HL-60 (cell line): ENCODE measurements at regions not wholly inside any gene's neighbourhood (a gene's known extent, or its start where the extent isn't known, plus 50 kb on each side); places are given as distances from the start of the nearest gene placed in this dataset.

Source experiments
- DNase-seq, 2 experiments: peaks; one replicate each; pipeline ENCODE4 v3.0.0-alpha.2; 2010 to 2020; ENCODE audit warnings: low read depth in 1 of 2, low spot score in 1 of 2
- H3K27ac ChIP-seq: fragments of 250-450 bp; sonication (Bioruptor Pico); replicated peaks from 2 replicates; pipeline ENCODE4 v1.5.1; 2020; ENCODE audit warnings: mild to moderate bottlenecking, moderate library complexity
- H3K27me3 ChIP-seq: fragments of 250-450 bp; sonication (Bioruptor Pico); 2 replicates; pipeline ENCODE4 v1.5.1; 2021; ENCODE audit warnings: mild to moderate bottlenecking, moderate library complexity; ENCODE audit not compliant: insufficient read depth, poor library complexity, severe bottlenecking
- H3K4me3 ChIP-seq: replicated peaks from 2 replicates; pipeline ENCODE4 v1.5.1; 2011; ENCODE audit warnings: mild to moderate bottlenecking, control low read depth, low read length; ENCODE audit not compliant: insufficient read depth
- GABPA ChIP-seq: IDR thresholded peaks from 2 replicates; pipeline ENCODE4 v1.6.1; 2012; ENCODE audit warnings: low read depth
- POLR2AphosphoS5 ChIP-seq: IDR thresholded peaks from 2 replicates; pipeline ENCODE4 v1.6.1; 2012; ENCODE audit warnings: low read depth
- SPI1 ChIP-seq: IDR thresholded peaks from 2 replicates; pipeline ENCODE4 v1.6.1; 2012; ENCODE audit warnings: low read depth, mild to moderate bottlenecking, borderline replicate concordance
- TF ChIP-seq, protein P1 (sequence below): IDR thresholded peaks from 2 replicates; pipeline ENCODE4 v1.6.1; 2012; ENCODE audit warnings: low read depth; ENCODE audit not compliant: insufficient replicate concordance
- TF ChIP-seq, protein P2 (sequence below): IDR thresholded peaks from one replicate; pipeline ENCODE4 v1.5.1; 2011; ENCODE audit warnings: low read length, control low read depth, inconsistent platforms; ENCODE audit not compliant: insufficient read depth

DNA sequence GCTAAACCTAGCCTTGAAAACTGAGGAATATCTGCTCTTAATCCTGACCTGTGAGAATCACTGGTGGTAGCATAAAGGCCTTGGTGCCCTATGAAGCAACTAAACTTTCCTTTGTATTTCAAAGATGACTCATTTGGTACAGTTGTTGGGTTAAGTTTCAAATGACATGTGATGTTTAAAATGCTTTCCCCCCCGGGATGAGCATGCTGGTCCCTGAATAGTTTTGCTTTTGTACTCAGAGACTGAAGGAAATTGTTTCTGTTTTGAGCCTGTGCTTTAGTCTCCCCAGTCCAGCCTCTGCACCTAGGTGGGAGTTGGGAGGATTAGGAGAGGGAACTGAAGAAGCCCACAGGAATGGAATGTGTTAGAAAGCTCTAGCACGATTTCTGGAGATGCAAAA lies 258.9 kb upstream of the NPY start:
- no peak for DNase-seq
- Histone ChIP-seq H3K27me3 (no peaks in the 10 kb centered on the region), H3K27ac (no peak overlapping the region), H3K4me3 (no peak overlapping the region)
- TF ChIP-seq GABPA (no peak), POLR2AphosphoS5 (no peak), SPI1 (no peak)
- TF ChIP-seq, protein P1, sequence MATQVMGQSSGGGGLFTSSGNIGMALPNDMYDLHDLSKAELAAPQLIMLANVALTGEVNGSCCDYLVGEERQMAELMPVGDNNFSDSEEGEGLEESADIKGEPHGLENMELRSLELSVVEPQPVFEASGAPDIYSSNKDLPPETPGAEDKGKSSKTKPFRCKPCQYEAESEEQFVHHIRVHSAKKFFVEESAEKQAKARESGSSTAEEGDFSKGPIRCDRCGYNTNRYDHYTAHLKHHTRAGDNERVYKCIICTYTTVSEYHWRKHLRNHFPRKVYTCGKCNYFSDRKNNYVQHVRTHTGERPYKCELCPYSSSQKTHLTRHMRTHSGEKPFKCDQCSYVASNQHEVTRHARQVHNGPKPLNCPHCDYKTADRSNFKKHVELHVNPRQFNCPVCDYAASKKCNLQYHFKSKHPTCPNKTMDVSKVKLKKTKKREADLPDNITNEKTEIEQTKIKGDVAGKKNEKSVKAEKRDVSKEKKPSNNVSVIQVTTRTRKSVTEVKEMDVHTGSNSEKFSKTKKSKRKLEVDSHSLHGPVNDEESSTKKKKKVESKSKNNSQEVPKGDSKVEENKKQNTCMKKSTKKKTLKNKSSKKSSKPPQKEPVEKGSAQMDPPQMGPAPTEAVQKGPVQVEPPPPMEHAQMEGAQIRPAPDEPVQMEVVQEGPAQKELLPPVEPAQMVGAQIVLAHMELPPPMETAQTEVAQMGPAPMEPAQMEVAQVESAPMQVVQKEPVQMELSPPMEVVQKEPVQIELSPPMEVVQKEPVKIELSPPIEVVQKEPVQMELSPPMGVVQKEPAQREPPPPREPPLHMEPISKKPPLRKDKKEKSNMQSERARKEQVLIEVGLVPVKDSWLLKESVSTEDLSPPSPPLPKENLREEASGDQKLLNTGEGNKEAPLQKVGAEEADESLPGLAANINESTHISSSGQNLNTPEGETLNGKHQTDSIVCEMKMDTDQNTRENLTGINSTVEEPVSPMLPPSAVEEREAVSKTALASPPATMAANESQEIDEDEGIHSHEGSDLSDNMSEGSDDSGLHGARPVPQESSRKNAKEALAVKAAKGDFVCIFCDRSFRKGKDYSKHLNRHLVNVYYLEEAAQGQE, result no peak
- TF ChIP-seq, protein P2, sequence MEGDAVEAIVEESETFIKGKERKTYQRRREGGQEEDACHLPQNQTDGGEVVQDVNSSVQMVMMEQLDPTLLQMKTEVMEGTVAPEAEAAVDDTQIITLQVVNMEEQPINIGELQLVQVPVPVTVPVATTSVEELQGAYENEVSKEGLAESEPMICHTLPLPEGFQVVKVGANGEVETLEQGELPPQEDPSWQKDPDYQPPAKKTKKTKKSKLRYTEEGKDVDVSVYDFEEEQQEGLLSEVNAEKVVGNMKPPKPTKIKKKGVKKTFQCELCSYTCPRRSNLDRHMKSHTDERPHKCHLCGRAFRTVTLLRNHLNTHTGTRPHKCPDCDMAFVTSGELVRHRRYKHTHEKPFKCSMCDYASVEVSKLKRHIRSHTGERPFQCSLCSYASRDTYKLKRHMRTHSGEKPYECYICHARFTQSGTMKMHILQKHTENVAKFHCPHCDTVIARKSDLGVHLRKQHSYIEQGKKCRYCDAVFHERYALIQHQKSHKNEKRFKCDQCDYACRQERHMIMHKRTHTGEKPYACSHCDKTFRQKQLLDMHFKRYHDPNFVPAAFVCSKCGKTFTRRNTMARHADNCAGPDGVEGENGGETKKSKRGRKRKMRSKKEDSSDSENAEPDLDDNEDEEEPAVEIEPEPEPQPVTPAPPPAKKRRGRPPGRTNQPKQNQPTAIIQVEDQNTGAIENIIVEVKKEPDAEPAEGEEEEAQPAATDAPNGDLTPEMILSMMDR, result no peak

DNA sequence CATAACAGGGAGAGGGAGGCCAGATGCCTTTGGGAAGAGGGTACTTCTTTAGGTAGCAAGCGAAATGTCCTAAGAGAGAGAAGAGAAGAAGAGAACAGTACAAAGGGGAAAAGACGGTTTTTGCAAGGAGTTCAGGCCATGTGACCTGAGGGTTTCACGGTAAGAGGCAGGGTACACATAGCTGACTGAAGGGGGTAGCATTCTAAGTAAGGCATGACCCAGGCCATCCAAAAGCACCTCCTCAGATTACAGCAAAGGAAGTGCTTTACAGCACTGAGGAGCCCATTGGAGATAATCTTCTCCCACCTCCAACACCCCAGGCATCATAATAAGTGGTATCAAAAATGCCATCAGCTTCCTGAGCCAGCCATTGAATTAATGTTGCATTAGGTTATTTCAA lies 258.2 kb upstream of the NPY start:
- no peak overlapping the region for H3K4me3 ChIP-seq
- DNase-seq, result no peak
- no peak overlapping the region for H3K27ac ChIP-seq
- H3K27me3 ChIP-seq, result no peaks in the 10 kb centered on the region
- no peak for TF ChIP-seq SPI1
- TF ChIP-seq GABPA, result no peak
- TF ChIP-seq, protein P2, result no peak
- TF ChIP-seq POLR2AphosphoS5, result no peak
- TF ChIP-seq, protein P1, result no peak

DNA sequence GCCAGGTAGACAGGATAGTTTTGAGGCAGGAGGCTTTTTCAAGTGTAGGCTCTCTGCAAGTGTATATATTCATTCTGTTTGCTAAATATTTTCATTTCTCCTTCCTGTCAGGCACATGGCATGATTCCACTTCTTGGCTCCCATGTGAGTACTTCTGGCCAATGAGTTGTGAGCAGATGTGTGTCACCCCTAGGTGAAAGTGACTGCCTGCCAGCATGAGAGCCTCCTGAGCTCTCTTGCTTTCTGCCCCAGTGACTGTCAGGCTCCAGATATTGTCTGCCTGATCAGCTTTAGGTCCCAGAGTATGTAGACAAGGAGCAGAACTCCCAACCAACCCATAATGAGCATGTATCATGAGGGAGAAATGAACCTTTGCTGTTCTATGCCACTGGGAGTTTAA lies 257.6 kb upstream of the NPY start:
- no peak for DNase-seq
- TF ChIP-seq GABPA (no peak), POLR2AphosphoS5 (no peak), SPI1 (no peak)
- TF ChIP-seq, protein P1, result no peak
- TF ChIP-seq, protein P2, result no peak
- Histone ChIP-seq H3K4me3 (no peak overlapping the region), H3K27me3 (no peaks in the 10 kb centered on the region), H3K27ac (no peak overlapping the region)
